Liver (tissue), 8 donors: ENCODE measurements at regions not wholly inside any gene's neighbourhood (a gene's known extent, or its start where the extent isn't known, plus 50 kb on each side); places are given as distances from the start of the nearest gene placed in this dataset.

Experiments used
- DNase-seq: peaks from one replicate; pipeline ENCODE4 v3.0.0-alpha.2; 2017; ENCODE audit warnings: low spot score
- H3K27ac ChIP-seq, 2 donors: one replicate each; pipeline ENCODE4 v1.7.0; 2013; ENCODE audit warnings: inconsistent platforms in 2 of 2, low read length in 2 of 2, control low read depth in 1 of 2, low read depth in 1 of 2, mild to moderate bottlenecking in 1 of 2
- H3K27me3 ChIP-seq, 4 donors: one replicate each; pipeline versions ENCODE4 v1.6.1 to v1.7.0; 2013; ENCODE audit warnings: low read length in 3 of 4, inconsistent platforms in 1 of 4, mild to moderate bottlenecking in 1 of 4, moderate library complexity in 1 of 4; ENCODE audit not compliant: control insufficient read depth in 4 of 4, insufficient read depth in 4 of 4
- H3K36me3 ChIP-seq, 4 donors: one replicate each; pipeline versions ENCODE4 v1.6.1 to v1.7.0; 2013; ENCODE audit warnings: low read length in 3 of 4, mild to moderate bottlenecking in 3 of 4, low read depth in 1 of 4, moderate library complexity in 1 of 4; ENCODE audit not compliant: control insufficient read depth in 4 of 4, insufficient read depth in 3 of 4
- H3K4me1 ChIP-seq, 4 donors: one replicate each; pipeline versions ENCODE4 v1.6.1 to v1.7.0; 2013; ENCODE audit warnings: low read length in 3 of 4, mild to moderate bottlenecking in 3 of 4, moderate library complexity in 1 of 4; ENCODE audit not compliant: control insufficient read depth in 4 of 4, insufficient read depth in 4 of 4
- H3K4me3 ChIP-seq, 3 donors: one replicate each; pipeline versions ENCODE4 v1.6.1 to v1.7.0; 2013; ENCODE audit warnings: low read length in 3 of 3, control low read depth in 1 of 3, low read depth in 1 of 3, mild to moderate bottlenecking in 1 of 3
- H3K9ac ChIP-seq, 2 donors: one replicate each; pipeline ENCODE4 v1.7.0; 2013; ENCODE audit warnings: low read length in 2 of 2, mild to moderate bottlenecking in 2 of 2, moderate library complexity in 2 of 2, control low read depth in 1 of 2, low read depth in 1 of 2
- H3K9me3 ChIP-seq, 4 donors: one replicate each; pipeline versions ENCODE4 v1.6.1 to v1.7.0; 2013; ENCODE audit warnings: low read length in 3 of 4; ENCODE audit not compliant: control insufficient read depth in 4 of 4
- ATF3 ChIP-seq: IDR thresholded peaks from 2 replicates; pipeline ENCODE4 v1.6.1; 2016; ENCODE audit warnings: antibody characterized with exemption
- CTCF ChIP-seq: fragments of 150-350 bp; IDR thresholded peaks from 2 replicates; pipeline ENCODE4 v1.5.1; 2017; ENCODE audit warnings: improper control_type of control experiment, low read depth, low read length; ENCODE audit not compliant: missing input control
- EGR1 ChIP-seq, 2 donors: IDR thresholded peaks; 2 replicates each; pipeline ENCODE4 v1.6.1; 2016 to 2018; ENCODE audit warnings: antibody characterized with exemption in 2 of 2, low read depth in 2 of 2
- FOXA1 ChIP-seq: IDR thresholded peaks from 2 replicates; pipeline ENCODE4 v1.6.1; 2016; ENCODE audit warnings: antibody characterized with exemption
- FOXA2 ChIP-seq: IDR thresholded peaks from 2 replicates; pipeline ENCODE4 v1.6.1; 2016; ENCODE audit warnings: antibody characterized with exemption
- GABPA ChIP-seq, 2 donors: IDR thresholded peaks in 1 of 2; conservative IDR thresholded peaks in 1 of 2; 2 replicates each; pipeline ENCODE4 v1.6.1; 2016; ENCODE audit warnings: antibody characterized with exemption in 2 of 2, mild to moderate bottlenecking in 1 of 2, moderate library complexity in 1 of 2
- HNF4A ChIP-seq, 2 donors: conservative IDR thresholded peaks; 2 replicates each; pipeline ENCODE4 v1.6.1; 2016; ENCODE audit warnings: antibody characterized with exemption in 2 of 2, mild to moderate bottlenecking in 2 of 2
- HNF4G ChIP-seq: IDR thresholded peaks from 2 replicates; pipeline ENCODE4 v1.6.1; 2016; ENCODE audit warnings: antibody characterized with exemption
- JUND ChIP-seq, 2 donors: IDR thresholded peaks; 2 replicates each; pipeline ENCODE4 v1.6.1; 2016; ENCODE audit warnings: antibody characterized with exemption in 2 of 2
- NR2F2 ChIP-seq: IDR thresholded peaks from 2 replicates; pipeline ENCODE4 v1.6.1; 2016; ENCODE audit warnings: antibody characterized with exemption
- RAD21 ChIP-seq, 2 donors: IDR thresholded peaks; 2 replicates each; pipeline ENCODE4 v1.6.1; 2016; ENCODE audit warnings: antibody characterized with exemption in 2 of 2, mild to moderate bottlenecking in 2 of 2
- REST ChIP-seq: IDR thresholded peaks from 2 replicates; pipeline ENCODE4 v1.6.1; 2016; ENCODE audit warnings: antibody characterized with exemption, mild to moderate bottlenecking
- RXRA ChIP-seq, 2 donors: IDR thresholded peaks; 2 replicates each; pipeline ENCODE4 v1.6.1; 2017 to 2018; ENCODE audit warnings: antibody characterized with exemption in 2 of 2, mild to moderate bottlenecking in 1 of 2
- SP1 ChIP-seq: IDR thresholded peaks from 2 replicates; pipeline ENCODE4 v1.6.1; 2018; ENCODE audit warnings: antibody characterized with exemption, mild to moderate bottlenecking
- TAF1 ChIP-seq: conservative IDR thresholded peaks from 2 replicates; pipeline ENCODE4 v1.6.1; 2016; ENCODE audit warnings: antibody characterized with exemption, mild to moderate bottlenecking
- YY1 ChIP-seq: IDR thresholded peaks from 2 replicates; pipeline ENCODE4 v1.6.1; 2016; ENCODE audit warnings: antibody characterized with exemption, mild to moderate bottlenecking
- ZBTB33 ChIP-seq: IDR thresholded peaks from 2 replicates; pipeline ENCODE4 v1.6.1; 2016; ENCODE audit warnings: antibody characterized with exemption
- WGBS: extraction: QIAGEN DNeasy Blood & Tissue Kit; methylation state at CpG from one replicate; pipeline ENCODE4 v1.1.7; 2013; 5-methylcytosine and 5-hydroxymethylcytosine counted together
- donor health status: healthy.
- donor health status: healthy.
- donor health status: healthy.
- donor health status: healthy.
- donor health status: healthy.

- H3K9me3 ChIP-seq = no peaks in the 10 kb centered on the region
- peaks cover 0 to 13% (median 2%) of the 10 kb centered on the region in 4 donors for H3K4me1 ChIP-seq
- H3K27ac ChIP-seq = no peak overlapping the region
- TF ChIP-seq ATF3 = no peak
- no peak for TF ChIP-seq FOXA1
- no peak for TF ChIP-seq YY1
- TF ChIP-seq CTCF = no peak
- no peak for TF ChIP-seq EGR1 (IDR thresholded peaks at IDR 0.05; ENCODE audit: low read depth in 2 of 2)
- TF ChIP-seq HNF4G = no peak
- no peak for TF ChIP-seq SP1
- TF ChIP-seq JUND (IDR thresholded peaks at IDR 0.05) = no peak
- TF ChIP-seq GABPA (IDR thresholded peaks at IDR 0.05 in 1 of 2, conservative IDR thresholded peaks at IDR 0.05 in 1 of 2) = no peak
- no peak for TF ChIP-seq RXRA (IDR thresholded peaks at IDR 0.05)
- TF ChIP-seq ZBTB33 = no peak
- TF ChIP-seq REST = no peak
- TF ChIP-seq FOXA2 = no peak
- no peaks in the 10 kb centered on the region for H3K36me3 ChIP-seq
- 77% methylated on average over 2 of the region's 2 CpGs for WGBS
- H3K27me3 ChIP-seq = no peaks in the 10 kb centered on the region
- no peak overlapping the region for H3K4me3 ChIP-seq
- no peak for DNase-seq
- H3K9ac ChIP-seq = no peak overlapping the region
Measured at GRCh38 chr2:21270083-21270491, 146.3 kb downstream of the TDRD15 start.

GRCh38 chr2:21270708-21271122 is 146.9 kb downstream of the TDRD15 start:
- Histone ChIP-seq H3K9me3 (no peaks in the 10 kb centered on the region), H3K27me3 (no peaks in the 10 kb centered on the region), H3K27ac (no peak overlapping the region), H3K36me3 (no peaks in the 10 kb centered on the region), H3K4me3 (no peak overlapping the region), H3K4me1 (peaks cover 0 to 13% (median 2%) of the 10 kb centered on the region in 4 donors), H3K9ac (no peak overlapping the region)
- no peak for TF ChIP-seq REST
- no peak for TF ChIP-seq TAF1
- TF ChIP-seq RXRA (IDR thresholded peaks at IDR 0.05) = peak; percentile 39 to 60
- TF ChIP-seq HNF4A (conservative IDR thresholded peaks at IDR 0.05) = peak; percentile 51 to 57
- peak; percentile 93 for TF ChIP-seq NR2F2
- TF ChIP-seq RAD21 (IDR thresholded peaks at IDR 0.05) = peak in 1 of 2 donors; percentile 13
- TF ChIP-seq ATF3 = no peak
- peak; percentile 33 for TF ChIP-seq SP1
- no peak for TF ChIP-seq EGR1 (IDR thresholded peaks at IDR 0.05; ENCODE audit: low read depth in 2 of 2)
- TF ChIP-seq FOXA1 = no peak
- no peak for TF ChIP-seq YY1
- DNase-seq = no peak
- 33% methylated on average over 5 of the region's 5 CpGs for WGBS
